ENCODE measurements at regions not wholly inside any gene's neighbourhood (a gene's known extent, or its start where the extent isn't known, plus 50 kb on each side); places are given as distances from the start of the nearest gene placed in this dataset.
A peak's percentile ranks its signal among the peaks of the same experiment; 100 is the strongest.
"Not testable (repeated sequence)": the region's sequence is repeated elsewhere in the genome, so short reads cannot be mapped to it uniquely, and the experiment has no call there.

- H3K79me2 ChIP-seq (ENCODE audit: control insufficient read depth, insufficient read depth, low read length, poor library complexity): no peaks in the 10 kb centered on the region
- no CpG with 5 or more reads among the region's 4 CpGs for WGBS (ENCODE audit: extremely low coverage, insufficient coverage, insufficient read length)
- H2AK5ac ChIP-seq (ENCODE audit: low read length): no peak overlapping the region
These were observed 61.4 kb upstream of the LOC128125822 start for GRCh38 chr6:63510849-63511248.

GRCh38 chr6:63514488-63515173 is 57.6 kb upstream of the LOC128125822 start:
- Histone ChIP-seq H3K27me3 (ENCODE audit: insufficient read depth, low read length) (no peaks in the 10 kb centered on the region), H3K14ac (ENCODE audit: low read length) (no peak overlapping the region), H3K4ac (ENCODE audit: low read depth, low read length) (no peak overlapping the region), H2AFZ (ENCODE audit: insufficient read depth, low read length, poor library complexity) (no peak overlapping the region), H4K12ac (ENCODE audit: low read depth, low read length) (no peak overlapping the region), H3K79me1 (ENCODE audit: low read length) (no peaks in the 10 kb centered on the region), H2BK12ac (ENCODE audit: low read length) (no peak overlapping the region), H2BK120ac (ENCODE audit: insufficient read depth, low read length, poor library complexity) (no peak overlapping the region), H2AK5ac (ENCODE audit: low read length) (no peak overlapping the region), H2BK5ac (ENCODE audit: low read depth, low read length, poor library complexity) (no peak overlapping the region), H4K91ac (ENCODE audit: low read depth, low read length) (no peak overlapping the region), H3K79me2 (ENCODE audit: control insufficient read depth, insufficient read depth, low read length, poor library complexity) (no peaks in the 10 kb centered on the region), H3K4me2 (ENCODE audit: low read length) (no peak overlapping the region), H3K27ac (ENCODE audit: low read depth, low read length) (no peak overlapping the region), H4K8ac (ENCODE audit: low read depth, low read length) (no peak overlapping the region), H3K9ac (ENCODE audit: low read length) (no peak overlapping the region), H3K4me1 (ENCODE audit: control insufficient read depth in 1 of 2, insufficient read depth in 2 of 2, low read length in 2 of 2) (no peaks in the 10 kb centered on the region), H3K18ac (ENCODE audit: low read length) (no peak overlapping the region), H3K9me3 (ENCODE audit: insufficient read depth, low read depth, low read length) (no peaks in the 10 kb centered on the region), H3K23ac (ENCODE audit: low read length) (no peak overlapping the region), H3K4me3 (ENCODE audit: low read depth, low read length) (no peak overlapping the region), H3K36me3 (ENCODE audit: control insufficient read depth in 1 of 2, insufficient read depth in 2 of 2, low read length in 2 of 2) (no peaks in the 10 kb centered on the region)
- DNase-seq: no peak
- no CpG with 5 or more reads among the region's 4 CpGs for WGBS (ENCODE audit: extremely low coverage, insufficient coverage, insufficient read length)

More at GRCh38 chr6:63510849-63511248, 61.4 kb upstream of the LOC128125822 start:
- DNase-seq: peak; percentile 25 to 53
- H3K4me3 ChIP-seq (ENCODE audit: low read depth, low read length): no peak overlapping the region
- no peak overlapping the region for H3K23ac ChIP-seq (ENCODE audit: low read length)
- no peaks in the 10 kb centered on the region for H3K36me3 ChIP-seq (ENCODE audit: control insufficient read depth in 1 of 2, insufficient read depth in 2 of 2, low read length in 2 of 2)
- H2AFZ ChIP-seq (ENCODE audit: insufficient read depth, low read length, poor library complexity): no peak overlapping the region
- H3K14ac ChIP-seq (ENCODE audit: low read length): no peak overlapping the region
- H4K12ac ChIP-seq (ENCODE audit: low read depth, low read length): no peak overlapping the region
- H3K4ac ChIP-seq (ENCODE audit: low read depth, low read length): no peak overlapping the region
- H3K27ac ChIP-seq (ENCODE audit: low read depth, low read length): no peak overlapping the region
- no peak overlapping the region for H2BK5ac ChIP-seq (ENCODE audit: low read depth, low read length, poor library complexity)
- no peak overlapping the region for H2BK12ac ChIP-seq (ENCODE audit: low read length)
- H4K8ac ChIP-seq (ENCODE audit: low read depth, low read length): no peak overlapping the region
- H4K91ac ChIP-seq (ENCODE audit: low read depth, low read length): no peak overlapping the region
- no peaks in the 10 kb centered on the region for H3K4me1 ChIP-seq (ENCODE audit: control insufficient read depth in 1 of 2, insufficient read depth in 2 of 2, low read length in 2 of 2)
- no peak overlapping the region for H3K9ac ChIP-seq (ENCODE audit: low read length)
- no peaks in the 10 kb centered on the region for H3K9me3 ChIP-seq (ENCODE audit: insufficient read depth, low read depth, low read length)
- no peak overlapping the region for H2BK120ac ChIP-seq (ENCODE audit: insufficient read depth, low read length, poor library complexity)
- H3K79me1 ChIP-seq (ENCODE audit: low read length): no peaks in the 10 kb centered on the region
- no peak overlapping the region for H3K18ac ChIP-seq (ENCODE audit: low read length)
- no peak overlapping the region for H3K4me2 ChIP-seq (ENCODE audit: low read length)
- H3K27me3 ChIP-seq (ENCODE audit: insufficient read depth, low read length): no peaks in the 10 kb centered on the region

GRCh38 chr6:63515227-63515626 is 57.1 kb upstream of the LOC128125822 start:
- H3K4ac ChIP-seq (ENCODE audit: low read depth, low read length); H3K23ac ChIP-seq (ENCODE audit: low read length); H2AK5ac ChIP-seq (ENCODE audit: low read length); H3K9me3 ChIP-seq (ENCODE audit: insufficient read depth, low read depth, low read length); H2BK5ac ChIP-seq (ENCODE audit: low read depth, low read length, poor library complexity); H3K79me1 ChIP-seq (ENCODE audit: low read length); H3K27ac ChIP-seq (ENCODE audit: low read depth, low read length); H3K4me1 ChIP-seq (ENCODE audit: control insufficient read depth in 1 of 2, insufficient read depth in 2 of 2, low read length in 2 of 2); H4K12ac ChIP-seq (ENCODE audit: low read depth, low read length); H4K91ac ChIP-seq (ENCODE audit: low read depth, low read length); H3K27me3 ChIP-seq (ENCODE audit: insufficient read depth, low read length); H3K14ac ChIP-seq (ENCODE audit: low read length); H3K79me2 ChIP-seq (ENCODE audit: control insufficient read depth, insufficient read depth, low read length, poor library complexity); H2AFZ ChIP-seq (ENCODE audit: insufficient read depth, low read length, poor library complexity); H2BK120ac ChIP-seq (ENCODE audit: insufficient read depth, low read length, poor library complexity); H3K36me3 ChIP-seq (ENCODE audit: control insufficient read depth in 1 of 2, insufficient read depth in 2 of 2, low read length in 2 of 2); H3K9ac ChIP-seq (ENCODE audit: low read length); H2BK12ac ChIP-seq (ENCODE audit: low read length); H4K8ac ChIP-seq (ENCODE audit: low read depth, low read length); H3K4me3 ChIP-seq (ENCODE audit: low read depth, low read length); H3K4me2 ChIP-seq (ENCODE audit: low read length); H3K18ac ChIP-seq (ENCODE audit: low read length); DNase-seq: not testable (repeated sequence)
- no CpG with 5 or more reads among the region's 5 CpGs for WGBS (ENCODE audit: extremely low coverage, insufficient coverage, insufficient read length)

- Histone ChIP-seq H2AK5ac (ENCODE audit: low read length) (no peak overlapping the region), H3K27me3 (ENCODE audit: insufficient read depth, low read length) (no peaks in the 10 kb centered on the region), H2AFZ (ENCODE audit: insufficient read depth, low read length, poor library complexity) (no peak overlapping the region), H3K4me3 (ENCODE audit: low read depth, low read length) (no peak overlapping the region), H3K14ac (ENCODE audit: low read length) (no peak overlapping the region), H2BK120ac (ENCODE audit: insufficient read depth, low read length, poor library complexity) (no peak overlapping the region), H4K91ac (ENCODE audit: low read depth, low read length) (no peak overlapping the region), H4K12ac (ENCODE audit: low read depth, low read length) (no peak overlapping the region), H3K27ac (ENCODE audit: low read depth, low read length) (no peak overlapping the region), H3K4ac (ENCODE audit: low read depth, low read length) (no peak overlapping the region), H3K36me3 (ENCODE audit: control insufficient read depth in 1 of 2, insufficient read depth in 2 of 2, low read length in 2 of 2) (no peaks in the 10 kb centered on the region), H3K9me3 (ENCODE audit: insufficient read depth, low read depth, low read length) (no peaks in the 10 kb centered on the region), H3K23ac (ENCODE audit: low read length) (no peak overlapping the region), H2BK12ac (ENCODE audit: low read length) (no peak overlapping the region), H3K4me2 (ENCODE audit: low read length) (no peak overlapping the region), H3K18ac (ENCODE audit: low read length) (no peak overlapping the region), H3K9ac (ENCODE audit: low read length) (no peak overlapping the region), H4K8ac (ENCODE audit: low read depth, low read length) (no peak overlapping the region), H3K4me1 (ENCODE audit: control insufficient read depth in 1 of 2, insufficient read depth in 2 of 2, low read length in 2 of 2) (no peaks in the 10 kb centered on the region), H3K79me2 (ENCODE audit: control insufficient read depth, insufficient read depth, low read length, poor library complexity) (no peaks in the 10 kb centered on the region), H3K79me1 (ENCODE audit: low read length) (no peaks in the 10 kb centered on the region), H2BK5ac (ENCODE audit: low read depth, low read length, poor library complexity) (no peak overlapping the region)
- WGBS (ENCODE audit: extremely low coverage, insufficient coverage, insufficient read length): no CpG with 5 or more reads among the region's 2 CpGs
- DNase-seq: peak in 1 of 2 donors; percentile 40
These were observed 55.9 kb upstream of the LOC128125822 start for GRCh38 chr6:63516186-63516944.

All from trophoblast cell (in vitro differentiated cells and primary cell).